H1 (cell line): ENCODE measurements at regions not wholly inside any gene's neighbourhood (a gene's known extent, or its start where the extent isn't known, plus 50 kb on each side); places are given as distances from the start of the nearest gene placed in this dataset.

ENCODE experiments used
- CTCF ChIA-PET: fragments of 300-600 bp; sonication (Branson Sonifier 250); formaldehyde crosslinking; loops from one replicate; lab custom pipeline; 2021; ENCODE audit not compliant: partially characterized antibody; lab: Charles Lee
- POLR2A ChIA-PET: fragments of 300-600 bp; sonication (Branson Sonifier 250); formaldehyde crosslinking; loops from one replicate; lab custom pipeline; 2021; ENCODE audit warnings: inconsistent platforms; ENCODE audit not compliant: partially characterized antibody; lab: Charles Lee
- DNase-seq, 2 experiments: peaks; one replicate each; pipeline versions ENCODE4 v3.0.0 to v3.0.0-alpha.2; 2010 to 2022; ENCODE audit warnings: low spot score in 2 of 2, low read depth in 1 of 2, mixed read lengths in 1 of 2
- FAIRE-seq: peaks from 2 replicates; lab custom pipeline; 2011; peaks lifted over from hg19 to GRCh38; lab: Jason Lieb, UNC
- H2AFZ ChIP-seq: 2 replicates; pipeline ENCODE4 v1.8.1; 2012; ENCODE audit warnings: low read length, inconsistent platforms
- H2AK5ac ChIP-seq: 2 replicates; pipeline ENCODE4 v1.6.1; 2013; ENCODE audit warnings: low read depth, low read length
- H2BK120ac ChIP-seq: replicated peaks from 2 replicates; pipeline ENCODE3; 2013; ENCODE audit warnings: low read depth, low read length, inconsistent platforms
- H2BK12ac ChIP-seq: 2 replicates; pipeline ENCODE4 v1.6.1; 2013; ENCODE audit warnings: low read depth, low read length
- H2BK15ac ChIP-seq: 2 replicates; pipeline ENCODE4 v1.6.1; 2013; ENCODE audit warnings: low read length
- H2BK20ac ChIP-seq: 2 replicates; pipeline ENCODE4 v1.6.1; 2013; ENCODE audit warnings: low read length
- H2BK5ac ChIP-seq: 2 replicates; pipeline ENCODE4 v1.6.1; 2013; ENCODE audit warnings: low read depth, low read length
- H3K14ac ChIP-seq: 2 replicates; pipeline ENCODE4 v1.6.1; 2013; ENCODE audit warnings: inconsistent platforms; ENCODE audit not compliant: insufficient read length
- H3K18ac ChIP-seq: 2 replicates; pipeline ENCODE4 v1.6.1; 2013; ENCODE audit warnings: low read length; ENCODE audit errors: extremely low read depth
- H3K23ac ChIP-seq: 2 replicates; pipeline ENCODE4 v1.6.1; 2013; ENCODE audit warnings: inconsistent platforms; ENCODE audit not compliant: insufficient read length
- H3K23me2 ChIP-seq: 2 replicates; pipeline ENCODE4 v1.6.1; 2013; ENCODE audit warnings: low read depth, low read length
- H3K27ac ChIP-seq: 2 replicates; pipeline ENCODE4 v1.6.1; 2011; ENCODE audit warnings: low read depth, low read length, inconsistent platforms
- H3K27me3 ChIP-seq, 4 experiments: replicated peaks in 1 of 4; 1 replicate in 1 of 4; 2 replicates in 3 of 4; pipeline versions ENCODE4 v1.6.1 to v1.8.1; 2011 to 2013; ENCODE audit warnings: low read length in 3 of 4, mild to moderate bottlenecking in 3 of 4, inconsistent platforms in 2 of 4, mixed read lengths in 2 of 4, moderate library complexity in 1 of 4; ENCODE audit not compliant: control insufficient read depth in 3 of 4, insufficient read depth in 3 of 4; ENCODE audit errors: extremely low read depth in 1 of 4
- H3K36me3 ChIP-seq, 4 experiments: 2 replicates each; pipeline versions ENCODE4 v1.6.1 to v1.8.1; 2011 to 2013; ENCODE audit warnings: mild to moderate bottlenecking in 4 of 4, low read length in 3 of 4, moderate library complexity in 2 of 4, control low read depth in 1 of 4, inconsistent platforms in 1 of 4; ENCODE audit not compliant: insufficient read depth in 4 of 4, control insufficient read depth in 2 of 4
- H3K4ac ChIP-seq: replicated peaks from 2 replicates; pipeline ENCODE3; 2013; ENCODE audit warnings: low read length, low read depth, mixed read lengths, inconsistent platforms; ENCODE audit not compliant: insufficient read length
- H3K4me1 ChIP-seq, 4 experiments: replicated peaks in 1 of 4; 1 replicate in 1 of 4; 2 replicates in 3 of 4; pipeline versions ENCODE4 v1.6.1 to v1.8.1; 2011 to 2013; ENCODE audit warnings: low read length in 3 of 4, inconsistent platforms in 2 of 4, mixed read lengths in 1 of 4; ENCODE audit not compliant: insufficient read depth in 4 of 4, control insufficient read depth in 3 of 4
- H3K4me2 ChIP-seq, 2 experiments: 2 replicates each; pipeline versions ENCODE4 v1.6.1 to v1.8.1; 2011 to 2013; ENCODE audit warnings: low read depth in 2 of 2, low read length in 2 of 2, control low read depth in 1 of 2, inconsistent platforms in 1 of 2, mild to moderate bottlenecking in 1 of 2; ENCODE audit not compliant: insufficient read depth in 1 of 2
- H3K4me3 ChIP-seq, 4 experiments: fragments of 200-600, 300-600 bp in 1 of 4; sonication (generic), shearing (Covaris generic), sonication (Bioruptor Twin) in 1 of 4; 2 replicates each; pipeline versions ENCODE4 v1.5.1 to v1.8.1; 2011 to 2016; ENCODE audit warnings: low read length in 4 of 4, low read depth in 3 of 4, control low read depth in 2 of 4, inconsistent platforms in 2 of 4, mild to moderate bottlenecking in 2 of 4, mixed read lengths in 1 of 4, moderate library complexity in 1 of 4; ENCODE audit not compliant: insufficient read depth in 2 of 4; ENCODE audit errors: extremely low read depth in 1 of 4
- H3K56ac ChIP-seq: replicated peaks from 2 replicates; pipeline ENCODE3; 2013; ENCODE audit warnings: low read depth, mild to moderate bottlenecking, mixed read lengths, low read length, inconsistent platforms; ENCODE audit not compliant: insufficient read length
- H3K79me1 ChIP-seq: 2 replicates; pipeline ENCODE4 v1.6.1; 2013; ENCODE audit warnings: low read depth, low read length, control low read depth
- H3K79me2 ChIP-seq, 2 experiments: 2 replicates each; pipeline versions ENCODE4 v1.6.1 to v1.8.1; 2012 to 2013; ENCODE audit warnings: low read length in 2 of 2, mild to moderate bottlenecking in 2 of 2, inconsistent platforms in 1 of 2; ENCODE audit not compliant: insufficient read depth in 2 of 2, control insufficient read depth in 1 of 2
- H3K9ac ChIP-seq, 4 experiments: replicated peaks in 1 of 4; 1 replicate in 1 of 4; 2 replicates in 3 of 4; pipeline versions ENCODE4 v1.6.1 to v1.8.1; 2011 to 2013; ENCODE audit warnings: low read depth in 3 of 4, low read length in 3 of 4, control low read depth in 2 of 4, mild to moderate bottlenecking in 2 of 4, moderate library complexity in 2 of 4, inconsistent platforms in 1 of 4; ENCODE audit errors: extremely low read depth in 1 of 4
- H3K9me3 ChIP-seq, 2 experiments: 2 replicates each; pipeline versions ENCODE4 v1.6.1 to v1.8.1; 2012 to 2013; ENCODE audit warnings: mild to moderate bottlenecking in 2 of 2, moderate library complexity in 2 of 2, control low read depth in 1 of 2, inconsistent platforms in 1 of 2, low read depth in 1 of 2, low read length in 1 of 2, mixed read lengths in 1 of 2; ENCODE audit not compliant: insufficient read depth in 2 of 2
- H4K20me1 ChIP-seq, 2 experiments: replicated peaks in 1 of 2; 2 replicates each; pipeline versions ENCODE3 to v1.8.1; 2011 to 2013; ENCODE audit warnings: inconsistent platforms in 2 of 2, low read length in 2 of 2, mild to moderate bottlenecking in 1 of 2; ENCODE audit not compliant: insufficient read depth in 2 of 2, control insufficient read depth in 1 of 2
- H4K5ac ChIP-seq: 2 replicates; pipeline ENCODE4 v1.6.1; 2013; ENCODE audit warnings: low read length, low read depth, mixed read lengths, inconsistent platforms; ENCODE audit not compliant: insufficient read length
- H4K8ac ChIP-seq: 2 replicates; pipeline ENCODE4 v1.8.0; 2013; ENCODE audit warnings: mild to moderate bottlenecking, moderate library complexity, low read length, inconsistent platforms; ENCODE audit not compliant: insufficient read depth; ENCODE audit errors: extremely low read depth
- H4K91ac ChIP-seq: replicated peaks from 2 replicates; pipeline ENCODE3; 2013; ENCODE audit warnings: low read length, mixed read lengths, inconsistent platforms; ENCODE audit not compliant: insufficient read length
- BCL11A ChIP-seq, 2 experiments: IDR thresholded peaks; one replicate each; pipeline ENCODE4 v1.6.1; 2011; ENCODE audit warnings: low read depth in 2 of 2, low read length in 2 of 2, mild to moderate bottlenecking in 2 of 2
- CEBPB ChIP-seq: IDR thresholded peaks from 2 replicates; pipeline ENCODE4 v1.6.1; 2012; ENCODE audit warnings: low read depth, low read length
- CHD2 ChIP-seq: IDR thresholded peaks from 2 replicates; pipeline ENCODE4 v1.6.1; 2012; ENCODE audit warnings: low read length, improper control_type of control experiment
- EZH2 ChIP-seq: fragments of 200-600 bp; sonication (generic); IDR thresholded peaks from 2 replicates; pipeline ENCODE4 v1.7.1; 2012; ENCODE audit warnings: low read depth, mild to moderate bottlenecking, moderate library complexity, low read length, inconsistent platforms; ENCODE audit not compliant: severe bottlenecking
- FOSL1 ChIP-seq: IDR thresholded peaks from 2 replicates; pipeline ENCODE4 v1.6.1; 2011; ENCODE audit warnings: mild to moderate bottlenecking, low read depth, low read length, moderate library complexity; ENCODE audit not compliant: insufficient read depth
- GABPA ChIP-seq: IDR thresholded peaks from 2 replicates; pipeline ENCODE4 v1.6.1; 2011; ENCODE audit warnings: mild to moderate bottlenecking, low read length, moderate library complexity, borderline replicate concordance; ENCODE audit not compliant: insufficient read depth
- HDAC6 ChIP-seq: IDR thresholded peaks from one replicate; pipeline ENCODE4 v1.7.1; 2012; ENCODE audit warnings: low read depth, mild to moderate bottlenecking, inconsistent platforms, low read length, moderate library complexity
- KDM1A ChIP-seq: fragments of 200-600, 300-600 bp; sonication (generic); IDR thresholded peaks from 2 replicates; pipeline ENCODE4 v1.7.1; 2016; ENCODE audit warnings: mild to moderate bottlenecking, low read length, borderline replicate concordance
- POLR2A ChIP-seq, 2 experiments: IDR thresholded peaks; 1 replicate in 1 of 2; 2 replicates in 1 of 2; pipeline ENCODE4 v1.6.1; 2011; ENCODE audit warnings: low read depth in 2 of 2, low read length in 2 of 2, mild to moderate bottlenecking in 2 of 2; ENCODE audit errors: control extremely low read depth in 1 of 2
- RAD21 ChIP-seq, 2 experiments: IDR thresholded peaks in 1 of 2; conservative IDR thresholded peaks in 1 of 2; 2 replicates each; pipeline ENCODE4 v1.6.1; 2011; ENCODE audit warnings: low read depth in 2 of 2, low read length in 2 of 2, improper control_type of control experiment in 1 of 2, inconsistent platforms in 1 of 2, mild to moderate bottlenecking in 1 of 2, moderate library complexity in 1 of 2
- SP2 ChIP-seq: IDR thresholded peaks from 2 replicates; pipeline ENCODE4 v1.6.1; 2012; ENCODE audit warnings: mild to moderate bottlenecking, low read length, inconsistent platforms
- SP4 ChIP-seq: IDR thresholded peaks from 2 replicates; pipeline ENCODE4 v1.6.1; 2012; ENCODE audit warnings: low read length, inconsistent platforms
- SUZ12 ChIP-seq: fragments of 200-600 bp; sonication (generic); IDR thresholded peaks from 2 replicates; pipeline ENCODE4 v1.6.1; 2012; ENCODE audit warnings: mild to moderate bottlenecking, inconsistent platforms, low read length, moderate library complexity, mixed read lengths
- TAF1 ChIP-seq: IDR thresholded peaks from 2 replicates; pipeline ENCODE4 v1.6.1; 2011; ENCODE audit warnings: mild to moderate bottlenecking, low read depth, low read length
- TAF7 ChIP-seq: optimal IDR thresholded peaks from 2 replicates; pipeline ENCODE3; 2011; ENCODE audit warnings: low read depth, mild to moderate bottlenecking, inconsistent platforms, low read length, moderate library complexity, borderline replicate concordance
- TCF12 ChIP-seq: IDR thresholded peaks from 2 replicates; pipeline ENCODE4 v1.6.1; 2011; ENCODE audit warnings: low read depth, mild to moderate bottlenecking, low read length
- YY1 ChIP-seq: IDR thresholded peaks from 2 replicates; pipeline ENCODE4 v1.6.1; 2011; ENCODE audit warnings: low read depth, mild to moderate bottlenecking, low read length
- WGBS, 2 experiments: shearing (Covaris generic) in 1 of 2; methylation state at CpG; one replicate each; pipeline versions ENCODE4 v1.1.6 to v1.1.7; 2013 to 2015; ENCODE audit warnings: low lambda C conversion rate in 2 of 2, mixed read lengths in 2 of 2, inconsistent platforms in 1 of 2, low coverage in 1 of 2, missing lambda C conversion rate in 1 of 2; ENCODE audit not compliant: insufficient replicate concordance in 2 of 2, insufficient coverage in 1 of 2, insufficient read length in 1 of 2; ENCODE audit errors: extremely low coverage in 1 of 2, missing lambda C conversion rate in 1 of 2; 5-methylcytosine and 5-hydroxymethylcytosine counted together

DNA sequence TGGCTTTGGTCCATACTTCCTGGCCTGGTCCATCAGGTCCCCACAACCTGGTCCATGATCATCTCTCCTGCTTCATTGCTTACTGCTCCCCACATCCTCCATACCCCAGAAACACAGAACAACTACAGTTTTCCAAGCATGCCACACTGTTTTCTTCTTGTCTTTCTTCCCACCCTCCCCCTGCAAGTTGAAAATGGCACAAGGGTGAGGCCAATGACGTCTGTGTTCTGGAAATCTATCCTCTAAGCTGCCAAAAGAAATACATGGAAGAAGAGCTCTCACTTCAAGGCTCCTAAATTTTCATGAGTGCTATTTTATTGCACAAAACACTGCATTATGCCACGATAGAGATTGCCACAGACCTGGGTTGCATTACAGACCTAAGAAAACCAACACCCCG lies 404.4 kb downstream of the VPS13C start:
- no peak for DNase-seq
- TF ChIP-seq FOSL1 (no peak), SP4 (no peak), TAF7 (no peak), SP2 (no peak), TCF12 (no peak), GABPA (no peak), POLR2A (IDR thresholded peaks at IDR 0.05; ENCODE audit: control extremely low read depth in 1 of 2, low read depth in 2 of 2, low read length in 2 of 2) (no peak), HDAC6 (no peak), EZH2 (no peak), KDM1A (no peak), SUZ12 (no peak), RAD21 (IDR thresholded peaks at IDR 0.05 in 1 of 2, conservative IDR thresholded peaks at IDR 0.05 in 1 of 2; ENCODE audit: low read depth in 2 of 2, low read length in 2 of 2) (no peak), CEBPB (no peak), CHD2 (no peak), TAF1 (no peak), BCL11A (IDR thresholded peaks at IDR 0.05; ENCODE audit: low read depth in 2 of 2, low read length in 2 of 2) (no peak), YY1 (no peak)

More for the DNA sequence above, 404.4 kb downstream of the VPS13C start:
- no peak overlapping the region for H4K5ac ChIP-seq
- no peak for FAIRE-seq
- H4K8ac ChIP-seq, result no peak overlapping the region
- no peak overlapping the region for H3K18ac ChIP-seq
- no peaks in the 10 kb centered on the region for H3K79me1 ChIP-seq
- no peaks in the 10 kb centered on the region for H3K23me2 ChIP-seq
- no peak overlapping the region for H3K9ac ChIP-seq
- H4K20me1 ChIP-seq, result no peaks in the 10 kb centered on the region
- no peak overlapping the region for H3K56ac ChIP-seq
- H3K4me1 ChIP-seq, result peaks cover 0 to 11% (median 3%) of the 10 kb centered on the region in 4 experiments; a peak in 6 of 7 replicates
- H2BK5ac ChIP-seq, result no peak overlapping the region
- CTCF ChIA-PET, result no interaction called here
- no peak overlapping the region for H3K4ac ChIP-seq
- no peaks in the 10 kb centered on the region for H3K27me3 ChIP-seq
- H2BK120ac ChIP-seq, result no peak overlapping the region
- 89% methylated on average over 3 of the region's 3 CpGs; no CpG with 5 or more reads in 1 of the 2 experiments for WGBS, 2 experiments
- no peak overlapping the region for H2BK12ac ChIP-seq
- H3K9me3 ChIP-seq, result 0 out of 4 replicates have a peak, but pooled peaks cover 0 to 4% of the 10 kb centered on the region in 2 experiments
- H2BK20ac ChIP-seq, result no peak overlapping the region
- no peak overlapping the region for H3K4me3 ChIP-seq
- no peak overlapping the region for H3K23ac ChIP-seq
- no peak overlapping the region for H2AFZ ChIP-seq
- no peak overlapping the region for H3K14ac ChIP-seq
- H3K27ac ChIP-seq, result no peak overlapping the region
- H2BK15ac ChIP-seq, result no peak overlapping the region
- no peak overlapping the region for H2AK5ac ChIP-seq
- H4K91ac ChIP-seq, result no peak overlapping the region
- POLR2A ChIA-PET, result no interaction called here
- no peaks in the 10 kb centered on the region for H3K79me2 ChIP-seq
- H3K4me2 ChIP-seq, result no peak overlapping the region
- no peaks in the 10 kb centered on the region for H3K36me3 ChIP-seq
